ENCODE measurements at regions not wholly inside any gene's neighbourhood (a gene's known extent, or its start where the extent isn't known, plus 50 kb on each side); places are given as distances from the start of the nearest gene placed in this dataset.
"Not testable (repeated sequence)": the region's sequence is repeated elsewhere in the genome, so short reads cannot be mapped to it uniquely, and the experiment has no call there.

GRCh38 chr13:90717451-90717936 is 630.0 kb upstream of the MIR17HG start:
- no peak overlapping the region for H3K4me3 ChIP-seq
- DNase-seq = no peak

GRCh38 chr13:90719461-90719860 is 628.0 kb upstream of the MIR17HG start:
- Histone ChIP-seq H3K4me1 (no peaks in the 10 kb centered on the region; the same call in 1 of the 2 replicates), H3K27me3 (no peaks in the 10 kb centered on the region), H3K27ac (no peak overlapping the region), H3K9me3 (replicated peaks) (no peaks in the 10 kb centered on the region), H3K36me3 (no peaks in the 10 kb centered on the region), H3K4me3 (no peak overlapping the region)
- DNase-seq = no peak

More at GRCh38 chr13:90717451-90717936, 630.0 kb upstream of the MIR17HG start:
- H3K36me3 ChIP-seq = no peaks in the 10 kb centered on the region
- H3K9me3 ChIP-seq (replicated peaks) = no peaks in the 10 kb centered on the region
- no peak overlapping the region for H3K27ac ChIP-seq
- H3K4me1 ChIP-seq = no peaks in the 10 kb centered on the region; the same call in 1 of the 2 replicates
- no peaks in the 10 kb centered on the region for H3K27me3 ChIP-seq

- Histone ChIP-seq H3K4me1 (no peaks in the 10 kb centered on the region; the same call in 1 of the 2 replicates), H3K27me3 (no peaks in the 10 kb centered on the region), H3K36me3 (no peaks in the 10 kb centered on the region), H3K27ac (no peak overlapping the region), H3K9me3 (replicated peaks) (no peaks in the 10 kb centered on the region), H3K4me3 (no peak overlapping the region)
- no peak for DNase-seq
Measured at GRCh38 chr13:90721937-90722336, 625.5 kb upstream of the MIR17HG start.

GRCh38 chr13:90723381-90723780 is 624.1 kb upstream of the MIR17HG start:
- no peak overlapping the region for H3K27ac ChIP-seq
- no peaks in the 10 kb centered on the region for H3K27me3 ChIP-seq
- H3K36me3 ChIP-seq = no peaks in the 10 kb centered on the region
- no peaks in the 10 kb centered on the region for H3K9me3 ChIP-seq (replicated peaks)
- no peaks in the 10 kb centered on the region for H3K4me1 ChIP-seq
- DNase-seq = no peak
- H3K4me3 ChIP-seq = no peak overlapping the region

GRCh38 chr13:90726375-90726774 is 621.1 kb upstream of the MIR17HG start:
- no peak overlapping the region for H3K27ac ChIP-seq
- H3K27me3 ChIP-seq = no peaks in the 10 kb centered on the region
- no peaks in the 10 kb centered on the region for H3K4me1 ChIP-seq
- DNase-seq = no peak
- H3K4me3 ChIP-seq = no peak overlapping the region
- no peaks in the 10 kb centered on the region for H3K9me3 ChIP-seq (replicated peaks)
- H3K36me3 ChIP-seq = no peaks in the 10 kb centered on the region

GRCh38 chr13:90732049-90732448 is 615.4 kb upstream of the MIR17HG start:
- no peaks in the 10 kb centered on the region for H3K9me3 ChIP-seq (replicated peaks)
- peak; percentile 4 to 19 for DNase-seq
- H3K4me1 ChIP-seq = no peaks in the 10 kb centered on the region
- H3K36me3 ChIP-seq = no peaks in the 10 kb centered on the region
- H3K27me3 ChIP-seq = no peaks in the 10 kb centered on the region
- no peak overlapping the region for H3K4me3 ChIP-seq
- H3K27ac ChIP-seq = no peak overlapping the region

- H3K9me3 ChIP-seq (replicated peaks); DNase-seq; H3K27ac ChIP-seq: not testable (repeated sequence)
Measured at GRCh38 chr13:90734497-90734896, 613.0 kb upstream of the MIR17HG start.

GRCh38 chr13:90738881-90739280 is 608.6 kb upstream of the MIR17HG start:
- Histone ChIP-seq H3K4me1 (no peaks in the 10 kb centered on the region), H3K4me3 (no peak overlapping the region), H3K9me3 (replicated peaks) (no peaks in the 10 kb centered on the region), H3K27ac (no peak overlapping the region), H3K36me3 (no peaks in the 10 kb centered on the region), H3K27me3 (no peaks in the 10 kb centered on the region)
- DNase-seq = no peak

More at GRCh38 chr13:90734497-90734896, 613.0 kb upstream of the MIR17HG start:
- not testable (repeated sequence) for H3K4me3 ChIP-seq, H3K36me3 ChIP-seq, H3K4me1 ChIP-seq, H3K27me3 ChIP-seq

GRCh38 chr13:90740099-90740498 is 607.4 kb upstream of the MIR17HG start:
- Histone ChIP-seq H3K4me1 (no peaks in the 10 kb centered on the region), H3K27ac (no peak overlapping the region), H3K27me3 (no peaks in the 10 kb centered on the region), H3K36me3 (no peaks in the 10 kb centered on the region), H3K4me3 (no peak overlapping the region), H3K9me3 (replicated peaks) (no peaks in the 10 kb centered on the region)
- no peak for DNase-seq

- no peak overlapping the region for H3K27ac ChIP-seq
Measured at GRCh38 chr13:90742381-90742780, 605.1 kb upstream of the MIR17HG start.

GRCh38 chr13:90746230-90746629 is 601.3 kb upstream of the MIR17HG start:
- Histone ChIP-seq H3K4me1 (no peaks in the 10 kb centered on the region), H3K27me3 (no peaks in the 10 kb centered on the region), H3K36me3 (no peaks in the 10 kb centered on the region), H3K9me3 (replicated peaks) (no peaks in the 10 kb centered on the region), H3K4me3 (no peak overlapping the region), H3K27ac (no peak overlapping the region)
- no peak for DNase-seq

More at GRCh38 chr13:90742381-90742780, 605.1 kb upstream of the MIR17HG start:
- DNase-seq = no peak
- Histone ChIP-seq H3K36me3 (no peaks in the 10 kb centered on the region), H3K27me3 (no peaks in the 10 kb centered on the region), H3K4me1 (no peaks in the 10 kb centered on the region), H3K9me3 (replicated peaks) (no peaks in the 10 kb centered on the region), H3K4me3 (no peak overlapping the region)

- Histone ChIP-seq H3K9me3 (replicated peaks) (no peaks in the 10 kb centered on the region), H3K4me1 (no peaks in the 10 kb centered on the region), H3K4me3 (no peak overlapping the region), H3K36me3 (no peaks in the 10 kb centered on the region), H3K27me3 (no peaks in the 10 kb centered on the region), H3K27ac (no peak overlapping the region)
- no peak for DNase-seq
Measured at GRCh38 chr13:90750021-90750420, 597.5 kb upstream of the MIR17HG start.

- H3K4me3 ChIP-seq = no peak overlapping the region
- no peaks in the 10 kb centered on the region for H3K9me3 ChIP-seq (replicated peaks)
- no peak overlapping the region for H3K27ac ChIP-seq
- no peaks in the 10 kb centered on the region for H3K4me1 ChIP-seq
- no peaks in the 10 kb centered on the region for H3K27me3 ChIP-seq
- no peaks in the 10 kb centered on the region for H3K36me3 ChIP-seq
- no peak for DNase-seq
Measured at GRCh38 chr13:90751026-90751425, 596.5 kb upstream of the MIR17HG start.

GRCh38 chr13:90752070-90752469 is 595.4 kb upstream of the MIR17HG start:
- Histone ChIP-seq H3K27ac (no peak overlapping the region), H3K4me1 (no peaks in the 10 kb centered on the region), H3K27me3 (no peaks in the 10 kb centered on the region), H3K36me3 (no peaks in the 10 kb centered on the region), H3K9me3 (replicated peaks) (no peaks in the 10 kb centered on the region), H3K4me3 (no peak overlapping the region)
- no peak for DNase-seq

- Histone ChIP-seq H3K36me3 (no peaks in the 10 kb centered on the region), H3K4me3 (no peak overlapping the region), H3K4me1 (no peaks in the 10 kb centered on the region), H3K27ac (no peak overlapping the region), H3K27me3 (no peaks in the 10 kb centered on the region), H3K9me3 (replicated peaks) (no peaks in the 10 kb centered on the region)
- no peak for DNase-seq
Measured at GRCh38 chr13:90757127-90757680, 590.3 kb upstream of the MIR17HG start.

GRCh38 chr13:90760639-90761038 is 586.8 kb upstream of the MIR17HG start:
- H3K27me3 ChIP-seq = no peaks in the 10 kb centered on the region
- no peaks in the 10 kb centered on the region for H3K9me3 ChIP-seq (replicated peaks)
- no peaks in the 10 kb centered on the region for H3K4me1 ChIP-seq
- H3K4me3 ChIP-seq = no peak overlapping the region
- H3K27ac ChIP-seq = no peak overlapping the region
- no peak for DNase-seq
- H3K36me3 ChIP-seq = no peaks in the 10 kb centered on the region
